HG02885 (cell line): ENCODE measurements at regions not wholly inside any gene's neighbourhood (a gene's known extent, or its start where the extent isn't known, plus 50 kb on each side); places are given as distances from the start of the nearest gene placed in this dataset.
"Not testable (repeated sequence)": the region's sequence is repeated elsewhere in the genome, so short reads cannot be mapped to it uniquely, and the experiment has no call there.

Experiments used
- ATAC-seq: cut with Tn5 transposase; IDR thresholded peaks from one replicate; pipeline ENCODE4 v1.9.1; 2021; ENCODE audit warnings: mild to moderate bottlenecking; ENCODE audit not compliant: unreplicated experiment, poor library complexity

DNA sequence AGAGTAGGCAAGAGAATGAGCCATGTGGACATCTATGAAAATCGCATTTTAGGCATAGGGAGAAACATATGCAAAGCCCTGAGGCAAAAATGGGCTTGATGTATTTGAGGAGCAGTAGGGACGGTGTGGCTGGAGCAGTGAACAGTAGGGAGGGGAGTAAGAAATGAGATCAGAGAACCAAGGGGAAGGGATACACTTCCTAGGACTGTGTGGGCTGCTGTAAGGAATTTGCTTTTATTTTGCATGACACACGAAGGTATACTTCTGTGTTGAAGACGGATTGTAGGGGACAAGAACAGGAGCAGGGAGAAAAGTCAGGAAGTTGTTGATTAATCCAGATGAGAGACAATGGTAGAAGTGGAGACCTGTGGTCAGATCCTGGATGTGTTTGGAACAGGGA, 572.1 kb downstream of the JRKL start:
- ATAC-seq: no peak

DNA sequence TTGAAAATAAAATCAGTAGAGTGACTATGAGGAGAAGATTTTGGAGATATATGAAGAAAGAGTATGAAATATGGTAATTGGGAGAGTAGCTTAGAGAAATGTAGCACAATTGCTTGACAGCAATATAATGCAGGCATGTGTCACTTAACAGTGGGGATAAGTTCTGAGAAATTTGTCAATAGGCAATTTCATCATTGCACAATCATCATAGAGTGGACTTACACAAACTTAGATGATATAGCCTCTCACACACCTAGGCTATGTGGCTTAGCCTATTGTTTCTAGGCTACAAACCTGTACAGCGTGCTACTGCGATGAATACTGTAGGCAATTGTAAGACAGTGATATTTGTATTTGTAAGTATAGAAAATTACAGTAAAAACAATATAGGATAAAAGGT, 573.6 kb downstream of the JRKL start:
- no peak for ATAC-seq

DNA sequence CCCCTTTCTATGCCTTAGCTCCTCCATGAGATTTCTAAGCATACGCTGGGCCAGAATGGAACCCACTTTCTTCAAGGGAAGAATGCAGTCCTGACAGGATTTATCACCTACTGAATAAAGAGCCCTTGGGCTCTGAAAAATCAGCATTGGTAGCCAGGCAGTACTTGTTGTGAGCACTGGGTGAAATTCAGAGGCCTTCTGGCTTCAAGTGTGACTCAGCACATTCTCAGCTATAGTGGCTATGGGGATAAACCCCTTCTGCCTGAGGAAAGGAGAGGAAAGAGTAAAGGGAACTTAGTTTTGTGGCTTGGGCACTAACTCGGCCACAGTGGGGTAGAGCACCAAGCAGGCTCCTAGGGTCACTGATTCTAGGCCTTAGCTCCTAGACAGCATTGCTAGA, 574.8 kb downstream of the JRKL start:
- ATAC-seq: no peak

DNA sequence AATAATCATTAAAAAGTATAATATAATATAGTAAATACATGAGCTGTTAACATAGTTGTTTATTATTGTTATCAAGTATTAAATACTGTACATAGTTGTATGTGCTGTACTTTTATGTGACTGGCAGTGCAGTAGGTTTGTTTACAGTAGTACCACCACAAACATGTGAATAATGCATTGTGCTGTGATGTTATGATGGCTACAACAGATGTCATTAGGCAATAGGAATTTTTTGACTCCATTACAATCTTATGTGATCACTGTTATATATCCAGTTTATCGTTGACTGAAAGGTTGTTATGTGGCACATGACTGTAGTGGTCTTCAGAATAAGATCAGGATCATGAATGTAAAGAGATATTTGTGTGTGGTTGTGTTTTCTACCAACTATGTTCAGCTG, 577.8 kb downstream of the JRKL start:
- no peak for ATAC-seq

GRCh38 chr11:96969251-96969650, 579.4 kb downstream of the JRKL start:
- no peak for ATAC-seq

GRCh38 chr11:96978751-96979150, 588.9 kb downstream of the JRKL start:
- no peak for ATAC-seq

GRCh38 chr11:96986516-96986915, 596.7 kb downstream of the JRKL start:
- no peak for ATAC-seq

DNA sequence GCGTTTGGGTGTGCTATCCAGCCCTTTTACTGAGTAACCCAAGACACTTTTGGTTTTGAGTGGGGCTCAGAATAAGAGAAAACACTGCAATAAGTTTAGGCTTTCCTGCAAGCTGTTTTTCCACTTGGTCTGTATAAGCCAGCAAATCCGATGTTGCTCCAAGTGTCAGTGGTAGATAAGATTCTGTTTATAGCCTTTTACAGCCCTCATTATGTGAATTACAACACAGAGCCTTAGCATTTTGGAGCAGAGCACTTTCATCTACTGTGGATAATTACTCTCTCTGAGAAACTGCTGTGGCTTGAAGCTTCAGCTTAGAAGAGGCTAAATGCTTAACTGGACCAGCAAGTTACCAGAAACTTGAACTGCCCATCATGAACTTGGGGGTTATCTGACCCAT, 601.1 kb downstream of the JRKL start:
- ATAC-seq: no peak

DNA sequence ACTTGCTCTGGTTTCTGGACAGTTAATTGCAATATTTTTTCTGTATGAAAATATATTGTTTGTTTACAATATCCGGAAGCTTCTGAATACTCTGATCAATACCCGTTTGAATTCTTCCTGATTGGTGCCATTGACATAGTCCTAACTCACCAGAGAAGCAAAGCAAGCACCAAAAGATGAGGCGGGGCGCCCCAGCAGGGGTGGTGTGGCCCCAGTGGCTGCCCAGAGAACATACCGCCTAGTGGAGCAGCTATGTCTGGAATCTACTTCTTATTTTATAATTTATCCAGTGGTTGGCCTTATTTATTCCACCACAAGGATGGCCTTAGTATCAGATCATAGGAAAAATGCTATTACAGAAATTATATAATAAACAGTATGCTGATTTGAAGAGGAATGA, 610.7 kb downstream of the JRKL start:
- ATAC-seq: no peak

- no peak for ATAC-seq
Observed at GRCh38 chr11:97007283-97007682, 617.5 kb downstream of the JRKL start.

GRCh38 chr11:97009613-97010012, 619.8 kb downstream of the JRKL start:
- ATAC-seq: no peak

- ATAC-seq: not testable (repeated sequence)
Observed at GRCh38 chr11:97010997-97011396, 621.2 kb downstream of the JRKL start.

GRCh38 chr11:97015327-97015726, 625.5 kb downstream of the JRKL start:
- ATAC-seq: no peak

- no peak for ATAC-seq
Observed at GRCh38 chr11:97019305-97019704, 629.5 kb downstream of the JRKL start.

GRCh38 chr11:97019754-97020153, 629.9 kb downstream of the JRKL start:
- no peak for ATAC-seq

DNA sequence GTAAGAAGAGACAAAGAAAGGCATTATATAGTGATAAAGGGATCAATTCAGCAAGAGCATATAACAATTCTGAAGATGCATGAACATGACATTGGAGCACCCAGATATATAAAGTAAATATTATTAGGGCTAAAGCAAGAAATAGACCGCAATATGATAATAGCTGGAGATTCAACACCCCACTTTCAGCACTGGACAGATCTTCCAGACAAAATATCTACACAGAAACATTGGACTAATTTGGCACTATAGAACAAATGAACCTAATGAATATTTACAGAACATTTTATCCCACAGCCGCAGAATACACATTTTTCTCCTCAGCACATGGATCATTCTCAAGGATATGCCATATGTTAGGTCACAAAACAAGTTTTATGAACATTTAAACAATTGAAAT, 633.1 kb downstream of the JRKL start:
- ATAC-seq: no peak

DNA sequence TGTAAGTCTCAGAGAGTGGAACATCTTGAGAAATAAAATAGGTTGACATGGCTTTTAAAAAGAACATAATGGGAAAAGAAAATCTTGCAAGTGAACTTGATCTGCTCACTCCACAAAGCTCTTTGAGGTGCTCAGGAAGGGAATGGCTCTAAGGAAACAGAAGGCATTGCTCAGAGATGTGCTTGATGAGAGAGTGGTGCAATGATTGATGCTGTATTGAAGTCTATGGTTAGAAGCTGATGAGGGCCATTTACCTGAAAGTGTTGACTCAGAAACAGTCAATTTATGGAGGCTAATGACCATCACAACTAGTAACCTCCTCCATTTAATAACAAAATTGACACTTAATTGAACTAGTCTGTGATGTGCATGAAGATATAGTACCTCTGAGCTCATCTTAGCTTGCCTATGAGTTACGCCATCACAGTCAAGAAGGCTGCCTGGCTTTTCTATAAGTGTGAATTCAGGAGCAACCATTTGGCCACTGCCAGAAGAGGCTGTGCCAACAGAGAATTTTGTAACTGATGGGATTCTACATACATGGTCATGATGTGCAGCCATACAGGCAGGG, 639.1 kb downstream of the JRKL start:
- no peak for ATAC-seq

GRCh38 chr11:97033178-97033577, 643.4 kb downstream of the JRKL start:
- ATAC-seq: no peak

GRCh38 chr11:97048481-97048880, 658.7 kb downstream of the JRKL start:
- no peak for ATAC-seq

- ATAC-seq: no peak
Observed at GRCh38 chr11:97060184-97060583, 670.4 kb downstream of the JRKL start.

GRCh38 chr11:97069160-97069559, 679.3 kb downstream of the JRKL start:
- ATAC-seq: no peak

GRCh38 chr11:97072420-97072819, 682.6 kb downstream of the JRKL start:
- ATAC-seq: no peak

- ATAC-seq: not testable (repeated sequence)
Observed at GRCh38 chr11:97076666-97077065, 686.9 kb downstream of the JRKL start.
